HG03060 (cell line): ENCODE measurements at regions not wholly inside any gene's neighbourhood (a gene's known extent, or its start where the extent isn't known, plus 50 kb on each side); places are given as distances from the start of the nearest gene placed in this dataset.

Source experiments
- ATAC-seq: cut with Tn5 transposase; IDR thresholded peaks from one replicate; pipeline ENCODE4 v1.9.1; 2021; ENCODE audit warnings: low read depth, moderate number of reproducible peaks; ENCODE audit not compliant: unreplicated experiment

DNA sequence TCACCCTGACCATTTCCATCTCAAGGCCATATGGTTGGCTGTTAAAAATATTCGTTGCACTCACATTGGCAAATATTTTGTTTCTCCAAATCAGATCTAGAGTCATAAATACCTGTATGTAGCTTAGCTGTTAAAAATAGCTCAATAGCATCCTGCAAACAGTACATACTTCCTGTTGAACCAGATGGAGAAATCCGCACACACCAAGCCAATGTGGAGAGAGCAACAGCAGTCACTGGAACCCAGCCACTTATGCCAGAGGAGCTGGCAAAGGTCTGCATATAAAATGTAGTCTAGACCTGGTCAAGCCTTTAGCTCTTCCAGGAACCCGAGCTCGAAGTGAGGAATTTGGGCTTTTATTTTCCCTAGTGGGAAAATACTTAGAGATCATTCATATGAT is 146.4 kb upstream of the KCNJ16 start:
- no peak for ATAC-seq

DNA sequence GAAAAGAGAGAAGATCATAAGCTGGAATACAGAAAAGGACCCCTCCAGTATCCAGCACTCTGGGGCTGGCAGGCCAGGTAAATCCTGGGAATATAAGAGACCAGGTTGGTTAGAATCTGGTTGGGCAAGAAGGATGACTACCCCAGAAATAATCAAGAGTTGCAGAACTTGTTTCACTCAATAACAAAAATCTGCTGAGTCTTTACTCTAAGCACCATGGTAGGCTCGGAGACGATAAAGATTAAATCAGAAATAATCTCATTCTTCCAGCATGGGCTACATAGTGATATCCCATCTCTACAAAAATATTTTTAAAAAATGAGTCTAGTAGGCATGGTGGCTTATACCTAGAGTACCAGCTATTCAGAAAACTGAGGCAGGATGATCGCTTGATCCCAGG is 138.0 kb upstream of the KCNJ16 start:
- no peak for ATAC-seq

DNA sequence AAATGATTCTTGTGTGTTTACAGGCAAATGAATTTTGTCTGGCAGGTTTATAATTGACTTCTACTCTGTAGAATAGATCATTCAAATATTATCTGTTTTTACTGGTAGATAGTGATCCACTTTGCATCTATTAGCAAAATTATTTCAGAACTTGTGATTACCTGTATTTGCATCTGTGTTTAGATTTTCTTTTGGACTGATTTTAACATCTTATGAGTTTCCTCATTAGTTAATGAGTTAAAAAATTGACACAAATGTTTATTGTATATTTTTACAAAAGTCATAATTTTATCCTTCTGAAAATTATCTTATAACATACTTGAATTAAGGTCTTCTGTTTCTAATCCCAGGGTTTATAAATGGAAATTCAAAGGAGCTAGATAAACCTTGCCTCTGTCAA is 132.0 kb upstream of the KCNJ16 start:
- ATAC-seq, result no peak

DNA sequence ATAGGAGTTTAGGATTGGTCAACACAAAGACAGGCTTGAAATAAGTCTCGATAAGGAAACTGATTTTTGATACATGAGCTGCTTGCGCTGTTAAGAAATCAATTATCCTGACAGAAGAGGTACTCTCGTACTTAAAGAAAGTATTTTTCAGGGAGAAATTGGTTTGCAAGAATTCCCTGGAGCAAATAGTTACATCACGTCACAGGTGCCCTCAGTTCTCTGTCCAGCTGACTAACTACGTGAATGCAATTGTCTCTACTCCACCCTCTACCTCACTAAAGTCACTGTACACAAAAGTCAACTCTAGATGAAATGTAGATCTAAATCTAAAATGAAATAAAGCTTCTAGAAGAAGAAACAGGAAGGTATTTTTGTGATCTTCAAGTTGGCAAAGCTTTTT is 130.6 kb upstream of the KCNJ16 start:
- ATAC-seq, result no peak

DNA sequence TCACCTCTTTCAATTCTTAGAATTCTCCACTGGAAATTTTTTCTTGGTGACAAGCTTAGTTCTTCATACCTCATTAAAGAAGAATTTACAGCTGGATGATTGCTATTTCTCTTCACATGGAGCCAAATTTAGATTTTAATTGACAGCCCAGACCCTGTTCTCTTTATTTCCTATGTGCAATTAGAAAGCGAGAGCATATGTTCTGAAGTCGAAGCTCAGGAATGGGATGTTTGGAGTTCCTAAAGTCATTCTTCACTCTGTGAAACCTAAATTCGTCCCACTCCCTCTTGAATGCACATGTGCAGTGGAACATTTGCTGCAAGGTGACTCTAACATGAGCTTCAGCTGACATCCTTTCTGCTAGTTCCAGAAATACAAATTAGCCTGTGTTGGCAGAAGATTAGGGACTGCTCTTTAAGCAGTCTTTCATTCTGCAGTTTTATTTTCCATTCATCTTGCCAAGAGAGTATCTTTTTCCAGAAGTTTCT is 129.3 kb upstream of the KCNJ16 start:
- no peak for ATAC-seq

DNA sequence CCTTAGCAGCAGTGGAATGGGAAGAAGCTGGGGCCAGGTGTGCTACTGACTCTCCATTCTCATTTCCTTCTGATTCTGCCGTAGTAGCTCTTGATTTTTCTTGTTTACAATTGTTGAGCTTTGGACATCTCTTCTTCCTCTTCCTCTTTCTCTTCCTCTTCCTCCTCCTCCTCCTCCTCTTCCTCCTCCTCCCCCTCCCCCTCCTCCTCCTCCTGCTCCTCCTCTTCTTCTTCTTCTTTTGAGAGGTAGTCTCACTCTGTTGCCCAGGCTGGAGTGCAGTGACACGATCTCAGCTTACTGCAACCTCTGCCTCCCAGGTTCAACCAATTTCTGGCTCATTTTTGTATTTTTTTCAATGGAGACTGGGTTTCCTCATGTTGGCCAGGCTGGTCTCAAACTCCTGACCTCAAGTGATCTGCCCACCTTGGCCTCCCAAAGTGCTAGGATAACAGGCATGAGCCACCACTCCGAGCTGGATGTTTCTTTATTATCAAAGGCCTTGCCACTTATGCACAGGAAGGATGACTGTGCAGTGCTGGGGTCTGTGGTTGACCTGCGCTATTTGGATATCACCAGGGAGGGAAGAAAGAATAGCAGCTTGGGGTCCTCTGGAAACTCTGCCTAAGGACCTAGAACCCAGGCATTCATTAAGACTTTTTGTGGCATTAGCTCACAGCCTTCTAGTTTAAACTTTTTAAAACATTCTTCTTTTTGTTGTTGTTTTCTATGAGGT is 127.8 kb upstream of the KCNJ16 start:
- no peak for ATAC-seq

DNA sequence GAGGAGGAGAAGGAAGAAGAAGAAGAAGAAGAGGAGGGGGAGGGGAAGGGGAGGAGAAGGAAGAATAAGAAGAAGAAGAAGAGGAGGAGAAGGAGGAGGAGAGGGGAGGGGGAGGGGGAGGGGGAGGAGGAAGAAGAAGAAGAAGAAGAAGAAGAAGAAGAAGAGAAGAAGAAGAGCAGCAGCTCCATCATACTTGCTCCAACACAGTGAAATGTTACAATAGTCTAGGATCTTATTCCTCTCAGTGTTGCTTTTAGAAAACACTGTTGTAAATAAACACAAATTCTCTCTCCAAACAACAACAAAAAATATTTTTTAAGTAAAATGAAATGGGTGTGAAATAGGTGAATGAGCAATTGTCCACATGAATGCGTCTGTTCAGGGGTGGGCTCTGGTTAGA is 126.6 kb upstream of the KCNJ16 start:
- ATAC-seq, result no peak

DNA sequence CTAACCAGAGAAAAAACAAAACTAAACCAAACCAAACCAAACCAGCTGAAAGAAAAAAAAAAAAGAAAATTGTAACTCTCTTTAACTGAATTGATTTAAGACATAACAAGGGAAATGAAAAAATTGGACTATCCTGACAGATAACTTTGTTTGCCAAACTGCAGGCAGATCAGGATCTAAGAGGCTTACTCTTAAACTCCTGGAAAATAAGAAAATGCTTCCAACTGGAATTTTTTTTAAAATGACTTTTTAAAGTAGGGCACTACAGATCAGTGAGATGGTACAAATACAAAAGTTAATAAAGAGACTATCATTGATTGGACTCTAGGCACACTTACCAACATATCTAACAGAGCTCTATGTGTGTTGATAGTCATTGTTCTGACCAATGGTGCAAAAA is 125.5 kb upstream of the KCNJ16 start:
- no peak for ATAC-seq

DNA sequence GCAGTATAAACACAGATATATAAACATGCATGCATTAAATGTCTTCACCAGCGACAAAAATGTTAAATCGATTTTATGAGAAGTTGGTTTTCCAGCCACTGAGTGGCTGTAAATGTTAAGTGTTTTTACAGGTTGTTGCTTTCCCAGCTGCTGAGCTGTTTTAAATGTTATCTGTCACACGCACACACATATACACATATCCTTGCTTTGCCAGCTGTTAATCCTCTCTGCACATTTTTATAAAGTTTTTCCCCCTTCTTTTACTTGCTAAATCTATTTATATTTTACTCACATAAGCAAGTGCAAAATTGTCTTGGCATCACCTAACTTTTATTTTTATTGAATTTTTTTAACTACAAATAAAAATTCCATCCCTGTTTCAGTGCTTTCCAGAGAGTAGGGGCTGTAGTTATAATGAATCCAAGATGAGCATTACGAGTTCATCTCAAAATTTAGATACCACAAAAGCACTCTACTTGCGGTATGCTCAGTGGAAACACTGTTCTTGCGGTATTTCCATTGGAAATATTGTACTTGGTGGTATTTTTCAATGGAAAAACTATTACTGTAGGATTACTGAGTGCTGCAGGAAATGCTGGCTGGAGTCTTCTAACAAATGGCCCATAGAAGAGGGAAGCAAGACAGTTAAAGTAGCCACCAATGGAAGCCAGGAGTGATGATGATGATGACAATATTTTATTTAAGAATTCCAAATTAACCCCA is 124.9 kb upstream of the KCNJ16 start:
- ATAC-seq, result no peak

DNA sequence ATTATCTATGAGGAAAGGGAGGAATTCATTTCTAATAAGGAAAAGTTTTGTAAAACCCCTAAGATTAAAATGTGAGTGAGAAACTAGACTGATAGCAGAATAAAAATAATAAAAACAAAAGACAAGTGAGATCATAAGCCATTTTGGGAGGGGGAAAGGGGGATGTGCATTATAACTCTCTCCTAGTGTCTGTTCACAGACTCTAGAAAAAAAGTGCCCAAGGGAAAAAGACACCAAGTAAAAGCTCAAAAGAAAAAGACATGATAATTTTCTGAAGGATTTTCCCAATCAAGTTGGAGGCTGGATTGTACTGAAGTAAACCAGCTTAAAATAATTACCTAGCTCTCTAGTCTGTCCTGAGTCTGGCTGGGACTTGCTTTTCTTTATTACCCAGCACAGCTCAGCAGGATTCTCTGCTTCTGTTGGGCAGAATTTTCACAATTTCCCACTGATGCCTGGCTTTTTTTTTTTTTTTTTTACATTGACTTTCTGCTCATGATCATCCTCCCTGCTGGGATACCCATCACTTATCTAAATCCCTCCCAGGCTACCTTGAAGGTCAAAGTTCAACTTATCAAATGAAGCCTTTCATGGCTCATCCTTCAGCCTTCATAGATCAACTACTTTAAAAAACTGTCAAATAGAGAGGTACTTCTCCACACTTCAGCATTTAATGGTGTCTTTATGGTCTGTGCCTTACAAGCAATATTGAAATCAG is 124.2 kb upstream of the KCNJ16 start:
- ATAC-seq, result no peak

DNA sequence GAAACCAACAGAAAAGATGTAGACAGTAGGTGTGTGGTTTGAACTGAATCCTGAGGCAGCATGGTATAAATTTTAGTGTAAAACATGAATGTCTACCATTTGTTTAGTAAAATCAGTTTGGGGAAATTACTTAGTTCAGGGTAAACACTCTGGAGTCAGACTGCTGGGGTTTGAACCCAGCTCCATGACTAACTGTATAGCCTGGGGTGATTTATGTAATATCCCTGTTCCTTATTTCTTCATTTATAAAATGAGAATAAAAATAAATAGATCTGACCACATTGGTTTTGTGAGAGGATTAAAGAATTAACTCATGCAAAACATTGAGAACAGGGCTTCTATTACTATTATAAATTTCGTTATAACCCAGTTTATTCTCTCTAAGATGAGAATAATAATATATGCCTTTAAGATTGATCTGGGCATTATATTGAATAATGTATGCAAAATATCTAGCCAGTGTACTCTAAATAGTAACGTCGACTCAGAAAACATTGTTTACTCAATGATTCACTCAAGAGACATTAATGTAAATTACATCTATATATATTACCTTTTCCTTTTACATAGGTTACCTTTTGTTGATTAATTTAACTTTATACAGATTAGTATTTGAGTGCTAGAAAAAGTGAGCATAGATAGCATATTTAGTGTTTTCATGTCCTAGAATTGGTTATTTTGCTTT is 120.6 kb upstream of the KCNJ16 start:
- no peak for ATAC-seq

DNA sequence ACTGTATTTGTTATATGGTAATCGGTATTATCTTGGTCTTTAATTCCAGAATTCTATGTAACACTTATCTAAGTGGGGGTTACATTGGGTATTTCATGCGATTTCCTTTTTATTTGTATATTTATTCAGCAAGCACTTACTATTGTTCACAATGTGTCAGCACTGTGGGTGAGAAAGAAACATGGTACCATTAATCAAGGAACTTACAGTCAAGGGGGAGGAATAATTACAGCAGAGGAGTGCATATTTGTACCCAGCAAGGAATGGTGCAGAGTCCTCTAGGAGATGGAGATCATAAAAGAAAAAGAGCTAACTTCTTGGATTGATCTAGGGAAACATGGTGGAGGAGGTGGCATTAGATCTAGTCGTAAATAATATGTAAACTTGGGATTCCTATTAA is 117.0 kb upstream of the KCNJ16 start:
- ATAC-seq, result no peak

DNA sequence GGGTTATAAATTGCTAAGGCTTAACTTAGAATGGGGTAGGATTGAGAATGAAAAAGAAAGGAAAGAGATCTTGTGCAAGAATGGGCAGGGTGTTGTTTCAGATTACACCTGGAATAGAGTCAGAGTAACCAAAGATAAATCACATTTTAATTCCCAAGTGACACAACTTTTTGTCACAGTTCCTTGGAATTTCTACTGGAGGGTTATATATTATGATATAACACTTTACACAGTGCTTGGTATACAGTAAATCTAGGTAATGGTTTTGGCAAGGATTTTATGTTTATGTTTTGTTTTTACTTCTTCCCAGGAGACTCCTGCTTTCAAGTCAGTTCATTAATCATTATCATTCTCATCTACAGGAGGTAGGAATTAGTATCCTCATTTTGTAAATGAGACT is 115.7 kb upstream of the KCNJ16 start:
- ATAC-seq, result no peak

DNA sequence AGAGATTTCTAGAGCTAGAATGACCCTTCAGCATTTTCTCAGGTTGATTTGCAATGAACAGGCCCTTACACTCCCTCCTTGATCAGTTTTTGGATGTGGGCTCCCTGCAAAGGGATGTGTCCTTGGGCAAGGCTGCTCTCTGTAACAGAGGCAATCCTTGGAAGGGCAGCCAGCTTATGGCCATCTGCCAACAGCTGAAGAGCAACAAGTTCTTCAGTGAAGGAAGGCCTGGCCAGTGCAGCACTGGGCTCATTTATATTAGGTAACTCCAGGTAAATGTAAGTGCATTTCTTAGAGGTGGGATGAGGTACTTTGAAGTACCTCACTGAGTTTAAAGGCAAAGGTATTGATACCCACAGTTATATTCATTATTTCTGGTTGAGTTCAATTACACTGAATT is 114.3 kb upstream of the KCNJ16 start:
- ATAC-seq, result no peak

DNA sequence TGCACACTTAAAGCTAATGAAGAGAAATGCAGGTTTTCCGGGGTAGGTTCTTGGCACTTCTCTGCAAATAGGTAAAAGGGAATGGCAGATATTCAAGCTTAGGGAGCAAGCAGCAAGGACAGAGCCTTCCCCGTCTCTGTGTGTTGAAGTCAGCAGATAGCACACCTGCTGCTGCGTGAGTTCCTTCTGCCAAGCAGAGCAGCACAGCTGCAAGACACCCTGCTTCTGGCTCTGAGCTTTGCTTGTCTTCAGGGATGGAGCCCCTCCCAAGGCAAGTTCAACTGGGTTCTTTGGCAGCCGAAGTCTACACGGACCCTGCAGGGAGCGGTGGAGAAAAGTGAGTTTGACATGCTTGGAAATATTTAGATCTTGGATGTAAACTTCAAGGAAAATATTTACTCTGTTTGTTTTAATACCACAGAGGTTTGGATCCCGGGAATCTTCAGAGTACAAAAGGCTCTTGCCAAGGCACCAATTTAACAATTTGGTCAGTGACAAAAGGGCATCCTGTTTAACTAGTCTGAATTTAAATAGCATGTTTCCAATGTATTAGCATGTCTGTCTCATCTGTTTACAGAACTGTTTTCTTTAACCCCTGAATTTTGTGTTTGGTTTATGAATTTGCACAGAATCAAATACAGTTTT is 113.4 kb upstream of the KCNJ16 start:
- no peak for ATAC-seq

DNA sequence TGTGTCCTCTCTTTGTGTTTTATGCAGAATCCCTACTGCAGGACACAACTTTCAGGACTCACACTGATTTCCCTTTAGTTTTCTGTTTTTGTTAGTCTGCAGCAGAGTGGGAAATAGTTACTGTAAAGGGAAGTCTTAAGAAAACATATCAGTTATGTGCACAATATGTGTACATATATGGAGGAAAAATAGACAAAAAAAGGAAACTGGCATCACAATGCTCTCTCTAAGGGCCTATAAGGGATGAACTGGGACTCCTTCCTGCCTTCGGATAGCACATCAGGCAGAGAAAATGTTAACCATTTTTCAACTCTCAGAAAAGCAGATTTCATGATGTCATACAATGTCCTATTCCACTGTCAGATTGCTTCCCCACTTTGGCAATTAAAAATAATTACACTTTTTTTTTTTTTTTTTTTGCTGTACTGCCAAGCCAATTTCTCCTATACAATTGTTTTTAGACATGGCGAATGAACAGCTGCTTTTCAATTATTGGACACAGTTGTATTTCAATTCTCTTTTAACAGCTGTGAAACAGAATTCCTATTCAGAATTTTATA is 112.5 kb upstream of the KCNJ16 start:
- no peak for ATAC-seq

DNA sequence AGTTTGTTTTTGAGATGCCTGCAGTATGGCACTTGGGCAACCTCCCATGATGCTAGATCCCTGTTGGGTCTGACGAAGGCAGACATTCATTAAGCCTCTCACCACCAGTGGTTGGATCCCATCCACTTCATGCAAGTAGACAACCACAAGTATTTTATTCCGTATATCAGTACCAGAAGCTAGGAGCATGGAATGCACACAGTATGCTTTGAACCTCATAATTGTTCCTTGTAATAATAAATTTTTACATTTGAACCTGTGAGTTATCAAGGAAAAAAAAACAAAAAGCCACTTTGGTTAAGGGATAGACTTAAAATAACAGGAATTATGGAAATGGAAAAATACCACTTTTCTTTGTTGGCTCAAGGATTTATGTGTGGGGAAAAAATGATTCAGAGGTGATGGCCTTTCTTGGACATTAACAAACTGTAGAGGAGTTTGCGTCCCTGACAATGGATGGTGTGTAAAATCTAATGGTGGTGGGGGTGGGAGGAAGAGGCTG is 107.1 kb upstream of the KCNJ16 start:
- no peak for ATAC-seq

DNA sequence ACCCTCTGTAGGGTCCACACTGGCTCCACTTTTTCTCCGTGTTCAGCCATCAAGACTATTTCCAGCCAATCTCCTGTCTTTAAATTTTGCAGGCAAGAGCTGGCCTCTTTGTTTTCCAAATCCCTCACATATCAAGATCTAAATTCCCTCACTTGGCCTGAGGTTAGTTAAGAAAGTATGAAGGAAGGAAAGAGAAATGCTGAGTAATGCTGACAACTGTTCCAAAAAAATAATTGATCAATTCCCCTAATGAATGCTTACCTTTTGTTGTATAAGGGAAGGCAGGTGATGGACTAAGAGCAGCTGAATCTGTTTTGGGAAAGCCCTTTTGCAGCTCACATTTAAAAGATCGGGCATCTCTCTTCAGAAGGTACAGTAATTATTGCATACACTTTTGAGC is 105.1 kb upstream of the KCNJ16 start:
- no peak for ATAC-seq

DNA sequence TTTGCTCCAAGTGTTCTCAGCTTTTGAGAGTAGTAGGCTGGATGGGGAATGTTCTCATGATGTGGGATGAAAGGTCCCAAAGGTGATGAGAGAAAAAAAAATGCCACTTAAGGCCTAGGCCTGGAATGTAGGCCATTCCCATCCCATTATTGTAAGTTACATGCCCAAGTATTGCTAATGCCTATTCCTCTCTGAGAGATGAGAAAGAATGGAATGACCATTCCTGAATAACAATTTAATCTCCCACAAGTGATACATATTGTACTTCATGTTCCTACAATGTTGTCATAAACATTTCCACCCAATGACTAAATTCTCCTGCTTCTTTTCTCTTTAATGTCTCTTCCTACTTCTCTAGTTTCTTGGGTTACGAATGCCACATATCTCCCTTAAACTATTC is 102.8 kb upstream of the KCNJ16 start:
- no peak for ATAC-seq

DNA sequence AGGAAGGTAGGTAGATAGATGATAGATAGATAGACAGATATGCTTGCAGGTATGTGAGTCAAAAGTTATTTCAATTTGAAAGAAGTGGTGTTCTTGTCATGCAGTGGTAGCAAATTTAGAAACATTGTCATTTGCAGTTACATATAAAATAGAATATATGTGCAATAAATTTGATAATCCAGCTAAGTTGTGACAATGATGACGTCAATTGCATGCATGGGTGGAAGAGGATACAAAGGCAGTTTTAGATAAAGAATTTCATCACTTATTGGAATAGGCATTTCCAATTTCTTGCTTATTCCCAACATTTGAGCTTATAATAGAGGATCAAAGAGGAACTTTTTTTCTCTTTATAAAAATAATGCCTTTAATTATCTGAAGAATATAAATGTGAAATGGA is 99.2 kb upstream of the KCNJ16 start:
- ATAC-seq, result no peak
